ENCODE measurements at regions not wholly inside any gene's neighbourhood (a gene's known extent, or its start where the extent isn't known, plus 50 kb on each side); places are given as distances from the start of the nearest gene placed in this dataset.

DNA sequence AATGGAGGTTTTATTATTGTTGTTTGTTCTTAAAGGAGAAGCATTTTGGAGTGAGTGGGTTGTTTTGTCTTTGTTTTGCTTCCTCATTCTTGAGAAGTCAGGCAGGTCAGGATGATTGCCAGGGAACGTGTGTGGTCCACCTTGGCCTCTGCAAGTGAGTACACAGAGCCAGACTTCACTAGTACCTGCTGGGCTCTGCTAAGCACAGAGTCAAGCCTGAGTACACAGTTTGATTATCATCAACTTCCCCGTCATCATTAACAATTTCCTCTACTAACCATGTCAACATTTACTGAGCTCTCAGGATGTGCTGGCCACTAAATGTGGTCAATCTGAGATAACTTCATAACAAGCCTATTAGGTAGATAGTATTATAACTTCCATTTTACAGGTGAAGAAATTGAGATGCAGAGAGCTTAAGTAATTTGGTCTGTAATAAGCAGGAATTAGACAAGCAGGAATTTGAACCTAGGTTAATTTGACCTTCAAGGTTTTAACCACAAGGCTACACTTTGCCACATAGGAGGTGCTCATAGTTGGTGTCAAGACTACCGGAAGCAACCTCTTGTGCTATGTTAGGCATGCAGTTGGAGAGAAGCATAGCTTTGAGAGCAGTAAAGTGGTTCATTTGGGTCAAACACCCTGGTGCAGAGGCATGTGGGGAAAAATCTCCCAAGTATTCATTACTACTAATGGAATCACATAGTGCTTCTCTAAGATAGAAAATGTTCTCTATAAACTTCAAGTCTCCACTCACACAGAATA is 178.3 kb downstream of the NUAK1 start:
- DNase-seq (ENCODE audit: low spot score): peak; percentile 94

DNA sequence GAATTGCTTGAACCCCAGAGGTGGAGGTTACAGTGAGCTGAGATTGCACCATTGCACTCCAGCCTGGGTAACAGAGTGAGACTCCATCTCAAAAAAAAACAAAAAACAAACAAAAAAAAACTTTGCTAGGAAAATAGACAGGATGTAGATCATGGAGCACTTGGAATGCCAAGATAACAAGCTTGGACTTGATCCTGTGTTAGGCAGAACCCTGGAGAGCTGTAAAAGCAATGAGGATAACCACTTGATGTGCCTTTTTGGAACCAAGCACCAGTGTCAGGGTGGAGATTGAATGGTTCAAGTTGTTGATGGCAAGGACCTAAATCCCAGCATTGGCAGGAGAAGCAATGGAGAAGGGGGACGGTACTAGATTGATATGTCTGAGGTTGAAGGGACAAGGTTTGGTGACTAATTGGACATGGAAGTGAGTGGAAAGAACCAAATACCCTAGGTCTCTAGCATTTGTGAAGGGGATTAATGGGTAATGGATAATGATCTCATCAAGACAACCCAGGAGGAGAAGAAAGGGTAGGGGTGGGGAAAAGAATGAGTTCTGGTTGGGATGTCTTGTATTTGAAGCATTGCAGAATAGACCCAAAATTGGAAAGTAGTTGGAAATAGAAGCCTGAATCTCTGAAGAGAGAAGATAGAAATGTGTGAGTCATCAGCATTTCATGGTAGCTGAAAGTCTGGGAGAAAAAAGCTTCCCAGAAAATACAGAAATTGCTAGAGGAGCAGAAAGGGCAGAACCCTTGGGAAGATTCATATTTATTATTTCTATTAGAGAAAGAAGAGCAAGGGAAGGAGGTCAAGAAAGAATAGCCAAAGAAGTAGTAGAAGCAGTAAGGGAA is 176.7 kb downstream of the NUAK1 start:
- no peak for DNase-seq (ENCODE audit: low spot score)

DNA sequence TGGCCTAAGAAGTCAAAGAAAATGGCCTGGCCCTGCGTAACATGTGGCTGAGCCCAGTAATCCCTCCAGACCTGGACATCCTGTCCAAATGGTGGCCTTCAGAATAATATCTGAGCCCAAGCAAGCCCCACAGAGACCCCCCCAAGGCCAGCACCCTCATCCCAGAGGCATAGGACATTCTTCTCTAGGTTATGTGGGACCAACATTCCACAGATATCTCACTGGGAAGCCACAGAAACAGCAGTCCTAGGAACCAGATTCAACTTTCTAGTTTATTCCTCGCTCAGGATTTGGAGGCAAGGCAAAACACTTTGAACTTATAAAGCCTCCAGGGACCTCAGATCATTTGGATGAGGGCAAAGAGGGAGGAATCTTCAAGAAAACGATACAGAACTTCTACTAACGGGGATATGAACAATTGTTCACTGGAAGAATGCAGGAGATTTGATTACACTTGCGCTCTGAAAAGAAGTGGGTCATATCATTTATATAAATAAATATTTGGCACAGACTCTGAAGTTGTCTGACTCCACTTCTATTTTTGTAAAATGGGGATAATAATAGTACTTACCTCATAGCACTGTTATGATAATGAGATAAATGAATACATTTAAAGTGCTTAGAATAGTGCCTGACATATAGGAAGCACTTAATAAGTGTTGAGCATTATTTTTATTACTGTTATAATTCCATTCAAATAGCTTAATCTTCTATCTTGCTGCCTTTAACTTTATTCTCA is 171.5 kb downstream of the NUAK1 start:
- DNase-seq (ENCODE audit: low spot score): no peak

DNA sequence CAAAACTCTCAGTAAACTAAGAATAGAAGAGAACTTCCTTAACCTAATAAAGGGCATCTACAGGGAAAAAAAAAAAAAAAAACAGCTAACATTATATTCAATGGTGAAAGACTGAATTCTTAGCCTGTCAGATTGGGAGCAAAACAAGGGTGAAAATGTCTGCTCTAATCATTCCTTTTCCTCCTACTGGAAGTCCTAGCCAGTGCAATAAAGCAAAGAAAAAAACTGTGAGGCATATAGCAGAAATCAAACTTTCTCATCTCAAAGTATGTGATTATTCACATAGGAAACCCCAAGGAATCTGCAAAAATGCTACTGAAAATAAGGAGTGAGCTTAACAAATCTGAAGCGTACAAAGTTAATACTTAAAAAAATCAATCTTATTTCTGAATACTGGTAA is 170.7 kb downstream of the NUAK1 start:
- DNase-seq (ENCODE audit: low spot score): no peak

DNA sequence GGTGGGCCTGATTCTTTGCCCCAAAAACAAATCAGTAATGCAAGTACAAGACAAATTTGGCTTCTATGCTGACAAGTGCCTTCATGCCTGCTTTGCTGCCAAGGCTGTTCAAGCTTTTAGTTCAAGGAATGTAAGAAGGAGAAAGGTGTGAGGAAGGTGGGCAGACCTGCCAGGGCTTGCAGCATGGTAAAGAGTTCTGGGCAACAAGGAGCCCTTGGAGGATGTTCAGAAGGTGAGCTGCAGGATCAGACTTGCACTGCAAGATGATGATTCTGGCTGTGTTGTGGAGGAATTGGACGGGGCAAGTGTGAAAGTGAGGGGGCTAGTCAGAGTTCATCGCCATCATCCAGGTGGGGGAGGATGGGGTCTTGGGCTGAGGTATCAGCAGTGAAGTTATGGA is 167.9 kb downstream of the NUAK1 start:
- no peak for DNase-seq (ENCODE audit: low spot score)

DNA sequence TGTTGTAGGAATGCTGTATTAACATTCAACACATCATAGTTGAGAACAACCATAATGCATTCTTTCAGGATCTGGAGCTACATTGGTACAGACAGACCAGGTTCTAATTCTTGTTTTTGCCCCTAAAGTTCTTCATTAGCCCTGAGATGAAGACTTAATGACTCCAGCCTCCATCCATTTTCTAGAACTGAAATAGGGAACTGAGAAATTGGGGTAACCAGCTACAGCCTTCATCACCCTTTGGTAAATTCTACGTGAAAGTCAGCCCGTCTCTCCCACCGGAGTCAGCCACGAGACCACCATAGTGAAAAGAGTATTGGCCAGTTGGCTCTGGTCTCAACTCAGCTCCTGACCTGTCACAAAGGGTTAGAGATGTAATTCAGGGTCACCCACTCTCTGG is 164.0 kb downstream of the NUAK1 start:
- DNase-seq (ENCODE audit: low spot score): no peak

DNA sequence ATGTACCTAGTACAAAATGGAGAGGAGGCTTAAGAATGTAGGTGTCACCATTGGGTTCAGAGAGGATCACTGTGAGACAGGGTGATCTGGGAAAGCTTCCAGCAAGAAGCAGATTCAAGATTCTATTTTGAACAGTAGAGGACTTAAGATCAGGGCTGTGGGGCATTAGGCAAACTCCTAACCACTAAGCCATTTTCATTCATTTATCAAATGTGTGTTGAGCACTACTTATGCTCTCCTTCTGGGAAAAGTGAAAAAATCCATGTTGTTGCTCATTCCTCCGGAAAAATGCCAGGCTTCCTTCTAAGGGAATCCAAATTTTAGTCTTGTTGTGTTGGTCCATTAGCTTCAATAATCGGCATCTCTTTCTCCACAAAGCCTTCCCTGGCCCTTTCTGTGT is 163.4 kb downstream of the NUAK1 start:
- DNase-seq (ENCODE audit: low spot score): no peak

DNA sequence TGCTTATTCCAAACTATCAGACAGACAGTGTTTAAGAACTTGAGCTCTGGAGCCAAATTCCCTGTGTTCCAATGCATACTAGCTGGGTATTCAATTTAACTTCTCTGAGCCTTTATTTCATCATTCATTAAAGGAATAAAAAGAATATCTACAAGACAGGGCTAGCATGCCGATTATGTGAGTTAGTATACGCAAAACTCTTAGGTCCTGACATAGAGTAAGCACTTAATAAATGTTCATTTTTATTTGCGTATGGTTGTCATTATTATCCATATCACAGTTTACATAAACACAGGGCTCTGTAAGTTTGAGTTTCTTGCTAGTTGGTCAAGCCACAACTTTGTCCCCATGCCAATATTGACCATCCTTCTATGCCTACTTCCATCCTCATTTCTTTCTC is 161.5 kb downstream of the NUAK1 start:
- DNase-seq (ENCODE audit: low spot score): no peak

DNA sequence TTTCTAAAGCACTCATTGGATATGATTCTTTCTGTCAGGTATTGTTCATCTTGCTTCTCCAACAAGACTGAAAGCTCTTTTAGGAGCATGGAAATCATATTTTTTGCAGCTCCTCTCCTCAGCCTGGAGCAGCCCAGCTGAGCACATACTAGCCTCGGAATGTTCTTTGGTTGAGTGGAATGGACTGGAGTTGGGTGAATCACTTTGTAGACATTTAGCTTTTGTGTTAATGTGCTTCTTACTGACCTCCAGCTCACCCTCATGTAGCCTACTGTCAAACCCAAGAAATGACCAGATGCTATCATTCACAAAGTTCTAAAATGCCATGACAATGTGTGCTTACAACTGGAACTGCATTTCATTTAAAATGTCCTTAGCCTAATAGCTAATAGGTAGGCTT is 161.1 kb downstream of the NUAK1 start:
- DNase-seq (ENCODE audit: low spot score): peak; percentile 64

DNA sequence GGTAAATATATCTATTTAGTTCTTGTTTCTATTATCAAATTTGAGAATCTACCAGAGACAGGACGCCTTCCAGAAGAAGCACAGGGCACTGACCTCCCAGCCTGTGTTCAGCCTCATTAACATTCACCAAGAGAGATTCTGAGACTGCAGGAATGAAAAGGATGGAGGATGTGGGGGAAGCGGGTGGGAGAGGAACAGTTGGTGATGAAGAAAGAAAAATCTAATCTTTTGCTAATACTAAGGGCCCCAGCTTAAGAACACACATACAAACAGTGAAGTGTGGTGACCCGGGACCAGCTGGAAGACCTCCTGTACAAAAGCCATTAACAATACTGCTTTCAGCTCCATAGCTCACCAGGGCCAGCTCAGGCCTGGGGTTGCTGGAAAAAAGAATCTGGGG is 160.5 kb downstream of the NUAK1 start:
- DNase-seq (ENCODE audit: low spot score): no peak

DNA sequence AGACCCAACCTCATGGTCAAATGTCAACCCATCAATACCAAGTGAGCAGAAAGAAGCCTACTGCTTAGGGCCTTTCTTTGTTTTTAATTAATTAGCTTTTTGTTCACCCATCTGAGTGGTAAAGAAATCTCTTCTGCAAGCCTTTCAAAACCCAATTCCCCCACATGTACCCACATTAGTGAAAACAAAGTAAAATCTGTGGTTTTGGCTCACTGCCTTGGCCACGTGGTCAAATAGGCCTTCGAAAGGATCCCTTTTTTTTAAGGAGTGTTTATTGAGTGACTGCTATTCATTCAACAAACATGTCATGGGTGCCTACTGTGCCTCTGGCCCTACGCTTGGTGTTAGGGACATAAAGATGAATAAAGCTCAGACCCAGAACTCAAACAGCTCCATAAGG is 160.1 kb downstream of the NUAK1 start:
- DNase-seq (ENCODE audit: low spot score): no peak

DNA sequence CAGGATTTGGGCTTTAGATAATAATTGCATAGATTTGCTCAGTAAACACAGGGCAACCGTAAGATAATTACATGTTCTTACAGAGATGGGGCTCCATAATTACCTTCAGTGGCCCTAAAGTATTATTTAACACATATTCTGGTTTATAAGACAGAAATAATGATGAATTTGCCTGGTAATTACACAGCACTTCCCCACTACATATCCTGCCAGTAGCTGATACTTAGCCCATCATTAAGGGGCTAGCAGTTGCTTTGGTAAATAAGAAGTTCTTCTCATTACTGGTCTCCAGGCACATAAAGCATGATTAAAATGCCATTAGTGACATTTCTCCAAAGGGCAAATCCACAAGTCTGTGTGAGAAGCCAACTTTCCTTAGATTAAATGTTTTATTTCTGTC is 158.7 kb downstream of the NUAK1 start:
- DNase-seq (ENCODE audit: low spot score): no peak

DNA sequence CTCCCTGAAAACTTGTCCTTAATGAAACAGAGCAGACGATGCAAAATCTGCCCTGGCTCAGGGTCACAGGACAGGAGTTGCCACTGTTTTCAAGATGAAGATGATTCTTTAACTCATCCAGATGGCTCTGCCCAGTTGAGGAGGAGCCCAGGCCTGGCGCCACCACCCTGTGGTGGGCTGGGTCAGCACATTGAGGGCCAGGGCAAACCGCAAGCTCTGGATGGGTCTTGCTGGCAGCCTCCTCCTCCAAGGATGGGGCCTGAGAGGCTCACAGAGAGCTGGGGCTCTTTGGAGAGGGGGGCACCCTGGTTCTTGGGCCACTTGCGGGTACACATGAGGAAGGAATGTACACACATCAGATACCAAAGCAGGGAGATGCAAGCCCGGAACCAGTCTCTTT is 158.2 kb downstream of the NUAK1 start:
- no peak for DNase-seq (ENCODE audit: low spot score)

DNA sequence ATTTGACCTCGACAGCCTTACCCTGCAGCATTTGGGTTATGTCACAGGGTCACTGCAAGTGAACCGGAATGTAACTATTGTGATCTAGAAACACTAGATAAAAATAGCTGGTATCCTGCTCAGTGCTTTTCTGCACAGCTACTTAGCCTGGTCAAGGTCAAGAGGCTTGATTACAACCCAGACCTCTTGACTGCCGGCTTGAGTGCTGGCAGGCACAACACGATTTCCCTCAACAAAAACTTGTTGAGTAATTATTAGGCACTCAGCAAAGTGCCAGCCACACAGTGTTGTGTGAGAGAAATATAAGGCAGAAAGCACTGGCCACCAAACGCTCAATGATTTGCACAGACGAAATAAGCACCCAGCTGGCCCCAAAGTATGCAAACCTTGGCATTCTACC is 156.7 kb downstream of the NUAK1 start:
- DNase-seq (ENCODE audit: low spot score): no peak

DNA sequence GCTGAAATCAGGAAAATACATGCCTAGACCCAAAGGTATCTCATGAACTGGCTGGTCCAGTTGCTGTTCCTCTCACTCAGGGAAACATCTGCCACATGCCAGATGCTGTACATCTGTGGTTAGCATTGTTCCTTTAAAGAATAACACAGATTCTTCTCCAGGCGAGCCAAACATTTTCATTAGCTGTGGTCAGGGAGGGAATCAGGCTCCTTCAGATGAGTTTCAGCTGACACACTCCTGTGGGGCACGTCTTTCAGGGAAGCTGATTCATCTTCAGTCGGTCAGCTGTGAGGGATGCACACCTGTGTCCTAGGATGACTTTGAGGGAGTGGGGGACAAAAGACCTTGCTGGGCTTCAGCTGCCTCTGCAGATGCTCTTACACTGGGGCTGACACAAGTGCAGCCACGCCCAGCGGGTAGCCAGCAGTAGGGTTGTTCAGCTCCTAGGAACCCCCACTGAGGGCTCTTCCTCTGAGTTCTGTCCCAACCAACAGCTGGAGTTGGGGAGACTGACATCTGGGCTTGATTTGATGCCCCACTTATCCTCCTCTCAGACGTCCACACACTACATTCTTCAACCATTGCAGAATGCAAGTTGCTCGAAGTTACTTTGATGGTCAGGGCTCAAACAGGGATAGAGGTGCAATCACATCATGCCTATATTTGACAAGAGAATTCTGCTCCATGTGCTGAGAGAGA is 155.0 kb downstream of the NUAK1 start:
- peak; percentile 86 for DNase-seq (ENCODE audit: low spot score)

DNA sequence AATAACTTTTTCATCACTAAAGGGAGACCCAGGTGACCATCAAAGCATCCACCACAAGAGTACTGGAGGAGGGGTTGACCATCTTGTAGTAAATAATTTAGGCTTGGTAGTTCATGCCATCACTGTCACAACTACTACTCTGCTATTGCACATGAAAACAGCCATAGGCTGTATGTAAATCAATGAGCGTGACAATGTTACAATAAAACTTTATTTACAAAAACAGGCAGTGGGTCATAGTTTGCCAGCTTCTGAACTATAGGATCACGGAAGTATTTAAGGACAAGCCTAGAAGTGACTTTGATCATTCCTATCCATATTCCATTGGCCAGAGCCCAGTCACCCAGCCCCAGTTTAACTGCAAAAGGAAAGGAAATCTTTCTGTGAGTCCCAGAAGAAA is 153.4 kb downstream of the NUAK1 start:
- no peak for DNase-seq (ENCODE audit: low spot score)

DNA sequence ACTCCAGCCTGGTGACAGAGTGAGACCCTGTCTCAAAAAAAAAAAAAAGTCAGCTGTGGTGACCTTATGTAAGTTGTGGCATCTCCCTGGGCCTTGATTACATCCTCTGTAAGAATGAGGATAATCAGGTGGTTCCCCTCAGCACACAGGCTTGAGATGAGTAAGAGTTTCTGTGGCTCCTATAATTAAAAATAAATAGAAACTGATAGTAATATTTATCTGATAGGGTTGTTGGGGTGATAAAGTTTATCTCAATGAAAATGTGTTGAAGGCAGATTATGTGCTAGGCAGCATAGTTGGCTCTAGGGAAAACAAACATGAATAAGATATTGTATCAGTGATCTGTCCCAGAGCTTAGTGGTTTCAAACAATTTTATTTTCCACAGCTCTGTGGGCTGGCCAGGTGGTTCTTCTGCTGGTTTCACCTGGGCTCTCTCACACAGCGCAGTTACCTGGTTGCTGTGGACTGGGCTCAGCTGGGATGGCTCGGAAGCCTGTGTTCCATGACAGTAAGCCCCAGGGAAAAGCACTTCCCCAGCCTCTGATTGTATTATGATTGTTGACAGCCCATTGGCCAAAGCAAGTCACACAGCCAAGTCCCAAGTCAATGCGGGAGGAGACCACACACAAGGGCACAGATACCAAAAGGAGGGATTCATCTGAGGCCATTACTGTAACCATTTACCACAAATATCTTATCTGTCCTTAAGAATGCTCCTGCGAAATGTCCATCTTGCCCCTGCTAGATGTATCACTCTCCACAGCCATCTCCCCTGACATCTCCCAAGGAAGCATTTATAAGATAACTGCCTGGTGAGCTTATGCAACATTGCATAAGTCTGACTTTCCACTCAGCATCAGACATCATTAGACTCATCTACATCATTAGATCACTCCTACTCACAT is 151.7 kb downstream of the NUAK1 start:
- DNase-seq (ENCODE audit: low spot score): peak; percentile 61

DNA sequence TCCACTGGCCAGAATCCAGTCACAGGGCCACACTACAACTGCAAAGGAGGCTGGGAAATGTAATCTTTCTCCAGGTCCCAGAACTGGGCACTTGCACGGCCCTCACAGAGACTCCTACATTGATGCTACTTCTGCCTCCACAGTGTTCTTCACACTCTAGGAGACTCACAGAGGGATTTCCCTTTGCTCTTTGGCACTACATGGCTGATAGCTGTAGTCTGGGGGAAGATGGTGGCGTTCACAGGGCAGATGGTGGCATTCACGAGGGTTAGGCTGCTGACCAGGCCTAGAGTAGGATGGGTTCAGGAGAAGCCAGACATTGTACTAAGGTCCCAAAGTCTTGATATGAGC is 151.1 kb downstream of the NUAK1 start:
- DNase-seq (ENCODE audit: low spot score): no peak

DNA sequence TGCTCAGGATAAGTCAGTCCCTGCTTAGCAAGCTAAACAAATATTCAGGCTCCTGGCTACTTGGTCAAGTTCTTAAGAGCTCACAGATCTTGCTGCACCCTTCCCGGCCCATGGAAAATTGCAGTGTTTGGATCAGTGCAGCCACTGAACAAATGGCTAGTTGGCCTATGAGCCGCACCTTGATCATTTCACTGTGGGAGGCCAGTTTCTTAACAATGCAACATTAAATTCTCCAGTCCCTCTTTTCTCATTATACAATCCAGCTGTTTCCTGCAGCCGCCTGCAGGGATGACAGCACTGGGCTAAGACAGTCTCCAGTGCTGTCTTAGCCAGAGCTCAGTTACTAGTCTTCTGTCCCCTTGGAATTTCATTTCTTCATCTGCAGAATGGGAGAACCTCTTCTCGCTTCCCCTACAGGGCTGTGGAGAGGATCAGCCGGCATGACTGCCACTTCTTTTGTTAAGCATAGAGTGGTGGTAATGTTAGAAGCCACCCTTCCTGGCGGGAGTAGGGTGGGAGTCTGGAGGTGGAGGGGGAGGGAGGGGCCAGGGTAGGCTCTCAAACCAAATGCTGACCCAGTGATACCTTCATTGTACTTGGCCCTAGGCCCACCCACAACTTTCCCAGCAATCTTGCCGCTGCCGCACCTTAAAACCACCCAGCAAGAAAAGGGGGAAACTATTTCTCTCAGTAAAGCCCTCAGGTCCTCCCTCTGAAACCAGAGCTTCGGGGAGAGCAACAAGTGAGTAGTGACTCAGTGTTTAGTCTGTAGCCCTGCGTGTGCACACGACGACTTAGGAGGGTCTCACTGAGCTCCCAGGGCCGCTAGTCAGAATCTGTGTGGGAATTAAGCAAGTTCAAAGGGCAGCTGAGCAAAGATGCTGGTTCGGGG is 145.7 kb downstream of the NUAK1 start:
- no peak for DNase-seq (ENCODE audit: low spot score)
